Esophagus squamous epithelium (tissue), 5 donors: ENCODE measurements at regions not wholly inside any gene's neighbourhood (a gene's known extent, or its start where the extent isn't known, plus 50 kb on each side); places are given as distances from the start of the nearest gene placed in this dataset.

Experiments
- DNase-seq: peaks from one replicate; lab custom pipeline; 2025; lab: John Stamatoyannopoulos, UW
- H3K27ac ChIP-seq, 4 donors: fragments of 200-600 bp; sonication (generic); one replicate each; pipeline ENCODE4 v1.5.1; 2016 to 2019; ENCODE audit warnings: mild to moderate bottlenecking in 1 of 4
- H3K27me3 ChIP-seq, 4 donors: fragments of 200-600 bp; sonication (generic); 1 replicate in 3 of 4; 2 replicates in 1 of 4; pipeline versions ENCODE4 v1.5.1 to v1.6.0; 2017 to 2021; ENCODE audit warnings: antibody characterized with exemption in 1 of 4
- H3K36me3 ChIP-seq, 3 donors: fragments of 200-600 bp; sonication (generic); one replicate each; pipeline ENCODE4 v1.5.1; 2016 to 2019
- H3K4me1 ChIP-seq, 3 donors: fragments of 200-600 bp; sonication (generic); one replicate each; pipeline ENCODE4 v1.5.1; 2017 to 2019
- H3K4me3 ChIP-seq, 4 donors: fragments of 200-600 bp; sonication (generic); 1 replicate in 3 of 4; 2 replicates in 1 of 4; pipeline ENCODE4 v1.5.1; 2016 to 2019; ENCODE audit warnings: mild to moderate bottlenecking in 2 of 4, moderate library complexity in 1 of 4
- H3K9me3 ChIP-seq, 3 donors: fragments of 200-600 bp; sonication (generic); one replicate each; pipeline ENCODE4 v1.5.1; 2016 to 2019
- POLR2A ChIP-seq, 4 donors: fragments of 450-650 bp; IDR thresholded peaks; one replicate each; pipeline ENCODE4 v1.6.1; 2017; ENCODE audit warnings: antibody characterized with exemption in 4 of 4, mild to moderate bottlenecking in 4 of 4, moderate library complexity in 3 of 4
- WGBS, 2 donors: methylation state at CpG; one replicate each; pipeline ENCODE4 v1.1.5; 2018; 5-methylcytosine and 5-hydroxymethylcytosine counted together
- intact Hi-C: fragments of 100-400 bp; cut with DNase I; formaldehyde crosslinking; loops from one replicate; pipeline ENCODE4 v1.15.0; 2022
- TF ChIP-seq, protein P1 (sequence below), 6 experiments: fragments of 450-650 bp in 4 of 6; fragments of 200-600 bp in 2 of 6; sonication (generic) in 2 of 6; IDR thresholded peaks; one replicate each; pipeline ENCODE4 v1.5.1; 2016 to 2019; ENCODE audit warnings: antibody characterized with exemption in 6 of 6, mild to moderate bottlenecking in 4 of 6, moderate library complexity in 4 of 6
- donor health status: DM: yes; HTN: yes; CAD: no.

DNA sequence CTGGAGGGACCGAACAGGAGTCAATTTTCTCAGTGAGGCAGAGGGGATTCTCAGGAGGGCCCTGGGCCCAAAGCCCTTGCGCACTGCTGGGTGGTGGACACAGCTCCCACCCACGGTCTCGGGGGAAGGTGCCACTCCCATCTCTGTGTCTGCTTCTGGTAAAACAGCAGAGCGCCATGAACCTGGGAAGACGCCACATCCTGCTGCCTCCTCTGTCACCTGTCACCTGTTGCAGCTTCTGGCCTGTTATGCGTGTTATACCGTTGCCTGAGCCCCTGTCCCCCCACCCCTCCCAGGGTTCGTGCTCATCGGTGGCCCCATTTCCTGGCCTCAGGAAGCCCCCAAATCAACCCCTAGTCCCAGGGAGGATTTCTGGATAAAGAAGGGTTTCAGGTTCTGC lies 125.8 kb upstream of the AJAP1 start:
- no peaks in the 10 kb centered on the region for H3K9me3 ChIP-seq
- peaks cover 0 to 52% (median 0%) of the 10 kb centered on the region in 4 donors for H3K27me3 ChIP-seq
- TF ChIP-seq, protein P1, sequence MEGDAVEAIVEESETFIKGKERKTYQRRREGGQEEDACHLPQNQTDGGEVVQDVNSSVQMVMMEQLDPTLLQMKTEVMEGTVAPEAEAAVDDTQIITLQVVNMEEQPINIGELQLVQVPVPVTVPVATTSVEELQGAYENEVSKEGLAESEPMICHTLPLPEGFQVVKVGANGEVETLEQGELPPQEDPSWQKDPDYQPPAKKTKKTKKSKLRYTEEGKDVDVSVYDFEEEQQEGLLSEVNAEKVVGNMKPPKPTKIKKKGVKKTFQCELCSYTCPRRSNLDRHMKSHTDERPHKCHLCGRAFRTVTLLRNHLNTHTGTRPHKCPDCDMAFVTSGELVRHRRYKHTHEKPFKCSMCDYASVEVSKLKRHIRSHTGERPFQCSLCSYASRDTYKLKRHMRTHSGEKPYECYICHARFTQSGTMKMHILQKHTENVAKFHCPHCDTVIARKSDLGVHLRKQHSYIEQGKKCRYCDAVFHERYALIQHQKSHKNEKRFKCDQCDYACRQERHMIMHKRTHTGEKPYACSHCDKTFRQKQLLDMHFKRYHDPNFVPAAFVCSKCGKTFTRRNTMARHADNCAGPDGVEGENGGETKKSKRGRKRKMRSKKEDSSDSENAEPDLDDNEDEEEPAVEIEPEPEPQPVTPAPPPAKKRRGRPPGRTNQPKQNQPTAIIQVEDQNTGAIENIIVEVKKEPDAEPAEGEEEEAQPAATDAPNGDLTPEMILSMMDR (IDR thresholded peaks at IDR 0.05), result no peak
- TF ChIP-seq POLR2A (IDR thresholded peaks at IDR 0.05), result no peak
- no peaks in the 10 kb centered on the region for H3K4me1 ChIP-seq
- H3K27ac ChIP-seq, result no peak overlapping the region
- no peaks in the 10 kb centered on the region for H3K36me3 ChIP-seq
- DNase-seq, result no peak
- intact Hi-C loops, result no loop called here
- WGBS, 2 donors, result 82 to 83% methylated on average over 5 to 6 of the region's 10 CpGs
- no peak overlapping the region for H3K4me3 ChIP-seq

DNA sequence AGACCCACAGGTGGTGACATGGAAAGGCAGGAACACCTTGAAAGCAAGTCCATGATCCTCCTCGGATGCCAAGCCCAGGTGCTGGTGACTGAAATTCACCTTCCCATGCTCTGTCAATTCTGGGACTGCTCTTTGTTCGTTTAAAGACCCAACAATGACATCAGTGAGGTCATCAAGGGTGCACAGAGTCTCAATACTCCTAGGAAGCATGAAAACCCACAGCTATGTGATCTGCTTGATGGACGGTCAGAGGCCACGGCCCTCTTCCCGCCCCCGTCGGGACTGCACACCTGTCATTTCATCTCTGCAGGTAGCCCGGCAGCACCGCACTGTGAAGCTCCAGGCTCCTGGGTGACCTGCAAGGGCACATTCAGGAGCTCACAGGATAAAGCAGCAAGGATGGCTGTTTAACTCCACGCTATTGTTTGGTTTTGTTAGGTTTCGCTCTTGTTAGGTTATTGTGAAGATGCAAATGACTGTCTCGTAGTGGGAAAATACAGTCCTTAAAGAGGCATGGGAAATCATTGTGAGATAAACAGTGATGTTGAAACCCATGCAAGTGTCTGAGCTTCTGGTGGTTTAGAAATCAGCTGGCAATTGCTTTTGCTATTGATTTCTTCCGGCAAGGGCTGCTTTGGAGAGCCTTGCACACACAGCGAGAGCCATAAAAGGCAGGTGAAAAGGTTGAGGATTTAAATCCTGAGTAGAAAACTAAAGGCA lies 124.8 kb upstream of the AJAP1 start:
- 64 to 71% methylated on average over 12 to 14 of the region's 14 CpGs for WGBS, 2 donors
- no peak overlapping the region for H3K27ac ChIP-seq
- no peaks in the 10 kb centered on the region for H3K4me1 ChIP-seq
- TF ChIP-seq, protein P1 (IDR thresholded peaks at IDR 0.05), result no peak
- no peak for TF ChIP-seq POLR2A (IDR thresholded peaks at IDR 0.05)
- peaks cover 0 to 42% (median 0%) of the 10 kb centered on the region in 4 donors for H3K27me3 ChIP-seq
- DNase-seq, result no peak
- H3K9me3 ChIP-seq, result no peaks in the 10 kb centered on the region
- no peaks in the 10 kb centered on the region for H3K36me3 ChIP-seq
- H3K4me3 ChIP-seq, result no peak overlapping the region
- intact Hi-C loops, result no loop called here

DNA sequence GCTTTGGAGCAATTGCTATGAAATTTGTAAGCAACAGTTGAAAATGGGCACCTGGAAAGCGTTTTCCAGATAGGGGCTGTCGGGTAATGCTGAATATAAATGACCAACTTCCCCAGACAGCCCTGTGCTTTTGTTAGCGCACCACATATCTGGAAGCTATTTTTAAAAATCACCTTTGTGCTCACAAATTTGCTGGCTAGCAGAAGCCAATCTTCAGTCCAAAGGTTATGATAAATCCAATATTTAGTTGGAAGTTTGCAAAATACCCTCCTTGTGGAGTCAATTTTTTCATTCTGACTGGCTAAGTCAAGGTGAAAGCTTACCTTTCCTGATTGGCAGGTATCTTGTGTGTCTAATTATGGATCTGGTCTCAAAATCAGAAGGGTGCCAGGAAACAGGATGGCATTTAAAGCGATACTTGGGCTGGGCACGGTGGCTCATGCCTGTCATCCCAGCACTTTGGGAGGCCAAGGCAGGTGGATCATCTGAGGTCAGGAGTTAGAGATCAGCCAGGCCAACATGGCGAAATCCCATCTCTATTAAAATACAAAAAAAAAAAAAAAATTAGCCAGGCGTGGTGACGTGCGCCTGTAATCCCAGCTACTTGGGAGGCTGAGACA lies 124.1 kb upstream of the AJAP1 start:
- H3K4me1 ChIP-seq, result no peaks in the 10 kb centered on the region
- H3K36me3 ChIP-seq, result no peaks in the 10 kb centered on the region
- 80 to 84% methylated on average over 9 of the region's 9 CpGs for WGBS, 2 donors
- no peak for TF ChIP-seq POLR2A (IDR thresholded peaks at IDR 0.05)
- TF ChIP-seq, protein P1 (IDR thresholded peaks at IDR 0.05), result no peak
- H3K9me3 ChIP-seq, result no peaks in the 10 kb centered on the region
- H3K27me3 ChIP-seq, result peaks cover 0 to 42% (median 0%) of the 10 kb centered on the region in 4 donors
- DNase-seq, result no peak
- H3K27ac ChIP-seq, result no peak overlapping the region
- intact Hi-C loops, result no loop called here
- no peak overlapping the region for H3K4me3 ChIP-seq

DNA sequence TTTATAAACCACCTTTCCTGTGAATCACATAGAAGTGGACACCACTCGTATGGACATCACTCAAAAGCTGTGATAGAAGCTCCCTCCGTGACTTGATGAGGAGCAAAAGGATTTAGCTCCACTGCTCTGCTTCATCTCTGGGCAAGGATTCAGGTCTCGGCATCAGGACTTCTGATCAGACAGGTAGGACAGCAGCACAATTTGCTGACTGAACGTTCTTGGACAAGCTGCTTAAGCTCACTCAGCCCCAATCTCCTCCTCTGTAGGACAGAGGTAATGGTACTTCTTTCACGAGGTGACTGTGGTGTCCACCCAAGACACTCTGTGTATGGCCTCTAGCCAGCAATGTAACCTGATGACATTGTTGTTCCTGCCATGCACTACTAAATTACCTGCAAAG lies 122.6 kb upstream of the AJAP1 start:
- peaks cover 0 to 37% (median 0%) of the 10 kb centered on the region in 4 donors for H3K27me3 ChIP-seq
- intact Hi-C loops, result no loop called here
- no peaks in the 10 kb centered on the region for H3K36me3 ChIP-seq
- no peak overlapping the region for H3K27ac ChIP-seq
- 50 to 78% methylated on average over 3 to 5 of the region's 5 CpGs for WGBS, 2 donors
- DNase-seq, result no peak
- TF ChIP-seq, protein P1 (IDR thresholded peaks at IDR 0.05), result no peak
- no peak for TF ChIP-seq POLR2A (IDR thresholded peaks at IDR 0.05)
- H3K9me3 ChIP-seq, result no peaks in the 10 kb centered on the region
- H3K4me1 ChIP-seq, result no peaks in the 10 kb centered on the region
- H3K4me3 ChIP-seq, result no peak overlapping the region

DNA sequence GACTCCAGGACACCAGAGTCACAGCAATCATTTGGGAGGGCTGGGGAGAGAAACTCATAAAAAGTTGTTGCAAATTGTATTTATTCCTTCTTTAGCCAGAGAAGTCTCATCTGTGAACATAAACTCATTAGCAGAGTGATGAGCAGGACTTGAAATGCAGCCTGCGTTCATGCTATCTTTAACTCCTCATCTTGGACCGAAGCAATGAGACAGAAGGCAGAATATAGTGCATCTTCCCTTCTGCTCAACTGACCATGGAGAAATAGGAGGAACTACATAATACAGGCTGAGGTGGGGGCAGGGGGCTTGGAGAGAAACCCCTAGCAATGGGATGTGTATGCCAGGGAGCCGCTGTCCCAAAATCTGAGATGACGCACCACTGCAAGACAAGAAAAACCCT lies 121.8 kb upstream of the AJAP1 start:
- TF ChIP-seq POLR2A (IDR thresholded peaks at IDR 0.05), result no peak
- TF ChIP-seq, protein P1 (IDR thresholded peaks at IDR 0.05), result no peak
- WGBS, 2 donors, result 93 to 100% methylated on average over 2 to 4 of the region's 4 CpGs
- intact Hi-C loops, result no loop called here

More for the DNA sequence above, 121.8 kb upstream of the AJAP1 start:
- Histone ChIP-seq H3K36me3 (no peaks in the 10 kb centered on the region), H3K4me3 (no peak overlapping the region), H3K9me3 (no peaks in the 10 kb centered on the region), H3K27me3 (peaks cover 0 to 29% (median 0%) of the 10 kb centered on the region in 4 donors), H3K27ac (no peak overlapping the region), H3K4me1 (no peaks in the 10 kb centered on the region)
- DNase-seq, result no peak
